HEK293T (cell line): ENCODE measurements at regions not wholly inside any gene's neighbourhood (a gene's known extent, or its start where the extent isn't known, plus 50 kb on each side); places are given as distances from the start of the nearest gene placed in this dataset.
"Not testable (repeated sequence)": the region's sequence is repeated elsewhere in the genome, so short reads cannot be mapped to it uniquely, and the experiment has no call there.

Experiments used
- BHLHE40 ChIP-seq: fragments of 450-650 bp; IDR thresholded peaks from 2 replicates; pipeline ENCODE4 v1.6.1; 2016; ENCODE audit warnings: mild to moderate bottlenecking, moderate library complexity, borderline replicate concordance
- CTBP1 ChIP-seq: fragments of 450-650 bp; IDR thresholded peaks from 2 replicates; pipeline ENCODE4 v1.6.1; 2016; ENCODE audit warnings: borderline replicate concordance
- ELF4 ChIP-seq: fragments of 450-650 bp; IDR thresholded peaks from 2 replicates; pipeline ENCODE4 v1.6.1; 2017; ENCODE audit warnings: antibody characterized with exemption
- FOXA1 ChIP-seq: fragments of 450-650 bp; IDR thresholded peaks from 2 replicates; pipeline ENCODE4 v1.6.1; 2016; ENCODE audit warnings: mild to moderate bottlenecking
- FOXK2 ChIP-seq: fragments of 450-650 bp; IDR thresholded peaks from 2 replicates; pipeline ENCODE4 v1.6.1; 2016; ENCODE audit warnings: mild to moderate bottlenecking
- FOXM1 ChIP-seq: fragments of 450-650 bp; IDR thresholded peaks from 2 replicates; pipeline ENCODE4 v1.6.1; 2017; ENCODE audit warnings: mild to moderate bottlenecking, borderline replicate concordance
- NFRKB ChIP-seq: fragments of 450-650 bp; IDR thresholded peaks from 2 replicates; pipeline ENCODE4 v1.6.1; 2016; ENCODE audit warnings: mild to moderate bottlenecking, moderate library complexity
- SP1 ChIP-seq: fragments of 450-650 bp; IDR thresholded peaks from 2 replicates; pipeline ENCODE4 v1.6.1; 2017
- SUZ12 ChIP-seq: fragments of 450-650 bp; IDR thresholded peaks from 2 replicates; pipeline ENCODE4 v1.6.1; 2016; ENCODE audit warnings: mild to moderate bottlenecking
- TARDBP ChIP-seq: fragments of 450-650 bp; IDR thresholded peaks from 2 replicates; pipeline ENCODE4 v1.6.1; 2016
- ZNF384 ChIP-seq: fragments of 450-650 bp; IDR thresholded peaks from 2 replicates; pipeline ENCODE4 v1.6.1; 2016

- TF ChIP-seq SUZ12, ELF4, TARDBP, ZNF384, FOXA1, FOXK2, BHLHE40, FOXM1, CTBP1, SP1, NFRKB: not testable (repeated sequence)
Measured at GRCh38 chrX:92659743-92660142, 880.6 kb downstream of the PCDH11X start.
